CD4-positive, alpha-beta T cell treated with Interleukin-4 for 4 hours (primary cell): ENCODE measurements at regions not wholly inside any gene's neighbourhood (a gene's known extent, or its start where the extent isn't known, plus 50 kb on each side); places are given as distances from the start of the nearest gene placed in this dataset.

Experiments used
- DNase-seq: peaks from one replicate; pipeline ENCODE4 v3.0.0-alpha.2; 2020

GRCh38 chr6:14748679-14749078 lies 497.2 kb upstream of the JARID2 start:
- DNase-seq = no peak

DNA sequence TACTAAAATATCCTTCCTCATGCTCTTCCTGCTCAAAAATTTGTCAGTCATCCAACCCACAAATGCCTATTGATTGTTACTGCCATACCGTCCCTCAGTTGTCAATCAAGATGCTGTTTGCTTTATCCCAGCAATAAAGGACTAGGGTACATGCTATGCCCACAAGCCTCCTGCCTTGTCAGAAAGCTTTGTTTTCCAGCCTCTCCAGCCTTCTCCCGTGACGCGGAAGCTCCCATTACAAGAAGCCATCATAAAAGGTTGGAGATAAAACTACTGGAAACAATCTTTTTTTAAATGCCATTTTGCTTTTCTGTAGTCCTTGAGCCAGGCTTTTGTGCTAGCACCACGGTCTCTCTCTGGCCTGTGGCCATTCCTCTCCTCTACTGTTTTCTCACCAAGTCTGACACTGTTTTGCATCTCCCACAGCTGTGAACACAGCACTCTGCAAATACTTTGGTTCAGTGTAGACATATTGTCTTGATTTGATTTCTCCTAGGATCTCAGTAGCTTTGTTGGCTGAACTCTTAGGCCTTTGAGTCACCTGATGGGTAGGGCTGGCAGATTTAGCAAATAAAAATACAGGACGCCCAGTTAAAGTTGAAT lies 495.7 kb upstream of the JARID2 start:
- DNase-seq = no peak

GRCh38 chr6:14751645-14752175 lies 494.2 kb upstream of the JARID2 start:
- no peak for DNase-seq

DNA sequence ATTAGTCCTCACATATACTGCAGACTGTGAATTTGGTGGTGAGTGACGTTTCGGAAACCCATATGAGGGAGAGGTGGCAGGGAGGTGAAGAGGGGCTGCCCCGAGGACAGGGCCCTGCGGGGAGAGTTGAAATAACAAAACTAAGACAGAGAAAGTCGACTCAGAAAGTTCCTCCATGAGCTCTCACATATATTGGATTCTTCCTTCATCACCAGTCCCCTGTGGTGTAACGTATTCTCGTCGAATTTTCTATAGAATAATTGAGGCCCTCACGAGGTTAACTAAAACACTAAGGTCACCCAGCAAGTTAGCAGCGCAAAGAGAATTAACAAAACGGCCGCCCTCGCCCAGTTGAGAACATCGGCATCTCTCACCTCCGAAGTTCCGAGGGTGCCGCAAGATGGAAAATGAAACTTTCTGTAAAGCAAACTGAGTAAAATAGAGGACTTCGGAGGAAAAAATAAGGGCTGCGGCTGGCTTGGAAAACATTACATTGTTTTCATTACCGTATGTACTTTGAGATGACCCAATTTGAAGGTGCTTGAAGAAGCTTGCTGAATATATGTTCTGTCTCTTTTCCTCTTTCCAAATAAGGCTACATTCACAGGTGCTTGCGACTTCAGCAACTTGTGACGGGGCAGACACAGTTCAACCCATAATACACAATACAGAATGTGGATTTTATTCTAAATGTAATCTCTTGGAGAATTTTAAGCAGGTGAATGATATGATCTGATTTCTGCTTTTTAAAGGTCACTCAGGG lies 490.9 kb upstream of the JARID2 start:
- peak; percentile 59 for DNase-seq

DNA sequence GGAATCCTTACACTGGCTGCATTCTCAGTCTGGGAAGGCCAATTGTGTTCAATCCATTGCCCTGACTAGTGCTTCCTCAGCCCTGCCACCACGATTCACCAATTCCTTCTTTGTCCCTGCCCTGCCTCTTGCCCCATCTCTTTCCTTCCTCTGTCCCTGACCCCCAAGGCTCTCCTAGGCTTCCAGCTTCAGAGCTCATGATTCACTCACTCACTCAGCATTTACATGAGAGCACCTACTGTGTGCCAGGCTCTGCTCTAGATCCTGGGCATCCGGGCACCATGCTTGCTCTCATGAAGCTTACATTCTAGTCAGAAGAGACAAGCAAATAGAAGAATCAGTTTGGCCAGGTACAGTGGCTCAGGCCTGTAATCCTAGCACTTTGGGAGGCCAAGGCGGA lies 489.5 kb upstream of the JARID2 start:
- DNase-seq = no peak

DNA sequence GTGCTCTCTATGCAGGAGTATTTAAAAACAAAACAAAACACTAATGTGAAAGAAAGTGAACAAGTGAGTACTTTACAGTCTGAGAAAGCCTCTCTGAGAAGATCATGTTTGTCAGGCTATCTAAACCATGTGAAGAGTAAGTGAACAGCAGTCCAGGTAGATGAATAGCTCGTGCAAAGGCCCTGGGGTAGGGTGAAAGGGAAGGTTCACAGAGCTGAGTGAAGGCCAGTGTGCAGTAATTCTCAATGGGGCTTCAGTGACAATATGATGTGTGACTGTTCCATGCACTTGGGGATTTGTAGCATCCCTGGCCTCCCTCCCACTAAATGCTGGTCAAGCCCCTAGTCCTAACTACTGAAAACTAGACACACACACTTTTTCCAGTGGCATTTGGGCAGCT lies 488.9 kb upstream of the JARID2 start:
- DNase-seq = no peak

DNA sequence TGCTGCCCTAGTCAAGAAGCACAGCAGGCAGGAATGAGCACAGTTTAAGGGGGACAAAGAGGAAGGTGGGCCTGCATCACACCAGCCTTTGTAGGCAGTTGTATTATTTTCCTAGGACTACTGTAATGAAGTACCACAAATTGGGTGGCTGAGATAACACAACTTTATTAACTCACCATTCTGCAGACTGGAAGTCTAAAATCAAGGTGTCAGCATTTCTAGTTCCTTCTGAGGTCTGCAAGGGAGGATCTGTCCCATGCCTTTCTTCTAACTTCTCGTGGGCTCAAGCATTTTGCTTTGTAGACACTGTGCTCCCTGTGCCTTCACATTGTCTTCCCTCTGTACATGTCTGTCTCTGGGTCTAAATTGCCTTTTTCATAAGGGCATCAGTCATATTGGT lies 488.5 kb upstream of the JARID2 start:
- no peak for DNase-seq

DNA sequence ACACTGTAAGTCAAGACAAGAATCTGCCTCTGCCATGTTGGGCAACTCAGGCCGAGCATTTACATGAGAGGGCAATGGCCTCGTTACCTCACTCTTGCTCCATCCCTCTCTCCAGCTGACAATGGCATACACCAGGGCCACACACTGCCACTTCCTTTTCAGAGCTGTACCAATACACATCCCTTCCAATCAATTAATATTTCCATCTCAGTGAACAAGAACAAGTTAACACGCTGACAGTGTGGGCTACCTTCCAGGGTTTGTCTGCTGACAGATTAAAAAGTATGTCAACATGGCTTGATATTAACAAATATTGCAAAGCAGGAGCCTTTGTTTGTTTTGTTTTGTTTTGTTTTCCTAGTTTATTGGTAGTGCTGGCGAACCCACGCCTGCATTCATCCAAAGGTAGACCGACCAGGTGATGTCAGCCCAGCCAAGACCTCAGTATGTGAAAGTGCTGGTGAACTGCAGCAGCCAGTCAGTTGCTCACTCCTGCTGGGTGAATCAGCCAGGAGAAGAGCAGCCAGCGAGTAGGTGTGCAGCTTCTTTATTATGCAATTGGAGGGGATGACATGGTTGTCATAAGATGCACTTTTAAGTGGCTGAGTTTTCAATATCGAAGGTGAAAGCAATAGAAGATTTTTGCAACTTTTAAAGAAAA lies 487.3 kb upstream of the JARID2 start:
- no peak for DNase-seq

DNA sequence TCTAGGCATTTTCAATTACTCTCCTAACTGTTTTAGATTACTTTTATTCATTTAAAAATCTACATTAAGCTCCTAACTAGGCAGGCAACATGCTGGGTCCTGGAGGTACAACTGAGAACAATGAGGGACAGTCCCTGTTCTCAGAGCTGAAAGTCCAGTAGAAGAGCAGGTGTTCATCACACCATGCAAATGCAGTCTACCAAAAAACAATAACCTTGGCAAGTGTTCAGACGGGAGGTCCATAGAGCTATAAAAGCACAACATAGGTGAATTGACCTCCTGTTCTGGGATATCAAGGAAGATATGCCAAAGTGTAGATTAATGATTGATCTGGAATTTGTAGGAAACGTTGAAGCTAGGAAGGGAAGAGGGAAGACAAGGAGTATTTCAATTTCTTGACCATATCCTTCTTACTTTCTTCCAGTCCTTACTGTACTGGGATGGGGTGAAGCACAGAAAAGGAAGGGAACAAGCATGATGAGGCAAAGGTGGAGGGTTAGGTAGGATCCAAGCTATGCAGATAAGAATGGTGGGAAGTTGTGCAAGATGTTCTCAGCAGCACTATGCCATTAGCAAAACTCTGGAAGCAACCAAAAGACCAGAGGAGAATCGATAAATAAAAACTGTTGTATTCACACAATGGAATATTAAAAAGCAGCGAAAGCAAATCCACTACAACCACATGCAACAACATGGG lies 485.7 kb upstream of the JARID2 start:
- no peak for DNase-seq

DNA sequence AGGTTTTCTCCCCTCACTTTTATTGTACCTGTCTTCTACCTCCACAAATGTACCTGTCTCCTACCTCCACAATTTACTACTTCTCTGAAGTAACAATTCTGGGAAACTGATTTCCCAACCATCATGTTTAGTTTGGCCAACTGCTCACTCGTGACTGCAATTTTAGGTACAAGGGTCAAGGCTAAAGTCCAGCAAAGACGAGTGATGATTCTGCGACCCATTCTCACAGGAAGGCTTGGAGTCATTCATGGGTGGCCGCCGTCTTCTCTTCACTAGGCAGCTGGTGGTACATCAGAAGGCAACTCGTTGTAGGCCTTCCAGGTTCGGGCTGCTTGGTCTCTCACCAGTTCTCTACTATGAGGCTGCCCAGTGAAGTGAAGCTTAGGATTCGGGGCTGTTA lies 483.8 kb upstream of the JARID2 start:
- no peak for DNase-seq

- DNase-seq = no peak
Observed at GRCh38 chr6:14763139-14763538, 482.7 kb upstream of the JARID2 start.

- no peak for DNase-seq
Observed at GRCh38 chr6:14763616-14764015, 482.3 kb upstream of the JARID2 start.

GRCh38 chr6:14765106-14765505 lies 480.8 kb upstream of the JARID2 start:
- DNase-seq = no peak

GRCh38 chr6:14765721-14766390 lies 480.0 kb upstream of the JARID2 start:
- DNase-seq = no peak

- no peak for DNase-seq
Observed at GRCh38 chr6:14766391-14766994, 479.4 kb upstream of the JARID2 start.

DNA sequence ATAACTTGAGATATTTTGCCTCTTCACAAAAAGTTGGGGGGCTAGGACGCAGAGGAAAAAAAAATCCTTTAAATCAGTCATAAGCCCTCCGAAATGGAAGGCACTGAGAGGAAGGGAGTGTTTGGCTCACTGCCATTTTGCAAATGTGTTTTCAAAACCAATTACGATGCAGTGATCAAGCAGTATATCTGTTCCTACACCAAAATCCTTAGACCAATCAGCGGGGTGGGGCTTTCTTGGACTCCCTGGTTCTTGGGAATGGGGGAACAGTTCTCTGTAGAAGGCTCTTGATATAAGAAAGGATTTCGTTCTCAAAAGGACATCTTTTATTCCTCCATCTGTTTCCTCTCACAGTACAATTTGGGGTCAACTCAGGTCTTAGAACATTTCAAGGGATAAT lies 478.6 kb upstream of the JARID2 start:
- DNase-seq = no peak

- DNase-seq = no peak
Observed at GRCh38 chr6:14770040-14770439, 475.8 kb upstream of the JARID2 start.

DNA sequence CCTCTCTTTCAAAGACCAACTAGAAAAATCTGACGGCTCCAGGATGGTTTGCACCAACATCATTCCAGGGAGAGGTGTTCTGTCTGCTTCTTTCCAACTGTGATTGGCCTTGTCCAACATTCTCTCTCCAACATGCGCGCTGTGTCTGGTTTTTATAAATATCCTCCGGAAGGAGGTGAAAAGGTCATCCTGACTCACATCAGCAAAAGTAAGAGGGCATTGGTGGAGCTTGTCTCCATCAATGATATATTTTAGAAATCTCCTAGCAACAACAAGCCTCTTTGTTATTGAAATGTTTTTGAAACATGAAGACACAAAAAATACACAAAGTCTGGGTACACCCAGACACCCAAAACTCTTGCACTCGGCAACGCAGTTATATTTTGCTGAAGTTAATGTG lies 475.3 kb upstream of the JARID2 start:
- no peak for DNase-seq

DNA sequence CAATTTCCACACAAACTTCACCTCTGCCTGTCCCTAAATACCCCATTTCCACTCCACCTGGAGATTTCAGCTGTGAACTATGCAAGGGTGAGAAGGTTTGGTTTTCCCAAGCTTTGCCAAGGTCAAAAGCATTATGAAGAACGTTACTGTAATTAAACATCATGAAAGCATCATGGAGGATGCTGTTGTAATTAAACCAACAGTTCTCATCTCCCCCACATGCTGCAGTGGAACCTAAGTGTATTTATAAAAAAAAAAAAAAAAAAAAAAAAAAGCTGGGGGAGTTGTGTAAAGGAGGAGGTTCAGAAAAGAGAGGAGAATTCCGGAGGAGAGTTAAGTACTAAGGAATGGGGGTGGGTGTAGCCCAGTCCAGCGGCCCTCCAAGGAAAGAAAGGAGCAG lies 474.9 kb upstream of the JARID2 start:
- no peak for DNase-seq

- DNase-seq = no peak
Observed at GRCh38 chr6:14772188-14772587, 473.7 kb upstream of the JARID2 start.

GRCh38 chr6:14775528-14775927 lies 470.3 kb upstream of the JARID2 start:
- DNase-seq = no peak

GRCh38 chr6:14776307-14776706 lies 469.6 kb upstream of the JARID2 start:
- no peak for DNase-seq
